DND-41 (cell line): ENCODE measurements at regions not wholly inside any gene's neighbourhood (a gene's known extent, or its start where the extent isn't known, plus 50 kb on each side); places are given as distances from the start of the nearest gene placed in this dataset.

Experiments
- ATAC-seq: fragments of 200-7000 bp; cut with Tn5 transposase; 3 replicates; pipeline ENCODE4 v1.9.1; 2021; ENCODE audit warnings: low read depth; ENCODE audit not compliant: insufficient read depth
- DNase-seq: peaks from one replicate; pipeline ENCODE4 v3.0.0-alpha.2; 2020
- H2AFZ ChIP-seq: 2 replicates; pipeline ENCODE4 v1.6.0; 2012; ENCODE audit warnings: low read depth, low read length
- H3K27ac ChIP-seq: 2 replicates; pipeline ENCODE4 v1.5.1; 2012; ENCODE audit warnings: low read length, inconsistent platforms
- H3K27me3 ChIP-seq: fragments of 200-600 bp; sonication (generic); 2 replicates; pipeline ENCODE4 v1.6.0; 2012; ENCODE audit warnings: low read length, mild to moderate bottlenecking, inconsistent platforms; ENCODE audit not compliant: insufficient read depth, poor library complexity
- H3K36me3 ChIP-seq: 2 replicates; pipeline ENCODE4 v1.5.1; 2012; ENCODE audit warnings: low read length, inconsistent platforms; ENCODE audit not compliant: insufficient read depth
- H3K4me1 ChIP-seq: 2 replicates; pipeline ENCODE4 v1.5.1; 2012; ENCODE audit warnings: mild to moderate bottlenecking, low read length; ENCODE audit not compliant: insufficient read depth
- H3K4me2 ChIP-seq: 2 replicates; pipeline ENCODE4 v1.6.0; 2012; ENCODE audit warnings: mild to moderate bottlenecking, moderate library complexity, low read length, inconsistent platforms; ENCODE audit not compliant: insufficient read depth
- H3K4me3 ChIP-seq, 2 experiments: fragments of 200-600 bp in 1 of 2; shearing (Covaris generic) in 1 of 2; 2 replicates each; pipeline ENCODE4 v1.5.1; 2012 to 2016; ENCODE audit warnings: inconsistent platforms in 2 of 2, low read length in 2 of 2, mild to moderate bottlenecking in 2 of 2, low read depth in 1 of 2, moderate library complexity in 1 of 2
- H3K79me2 ChIP-seq: 2 replicates; pipeline ENCODE4 v1.6.0; 2012; ENCODE audit warnings: low read length, inconsistent platforms; ENCODE audit not compliant: insufficient read depth
- H3K9ac ChIP-seq: 2 replicates; pipeline ENCODE4 v1.6.0; 2012; ENCODE audit warnings: low read depth, mild to moderate bottlenecking, inconsistent platforms, low read length, moderate library complexity
- H3K9me3 ChIP-seq: 2 replicates; pipeline ENCODE4 v1.5.1; 2012; ENCODE audit warnings: low read length, moderate library complexity, mild to moderate bottlenecking, inconsistent platforms; ENCODE audit not compliant: insufficient read depth, severe bottlenecking
- H4K20me1 ChIP-seq: 2 replicates; pipeline ENCODE4 v1.6.0; 2012; ENCODE audit warnings: low read length; ENCODE audit not compliant: insufficient read depth
- CTCF ChIP-seq: IDR thresholded peaks from 2 replicates; pipeline ENCODE4 v1.5.1; 2012; ENCODE audit warnings: borderline replicate concordance, low read length, moderate library complexity, mild to moderate bottlenecking; ENCODE audit not compliant: poor library complexity, severe bottlenecking; ENCODE audit errors: extremely low read depth
- EZH2 ChIP-seq: IDR thresholded peaks from 3 replicates; pipeline ENCODE4 v1.6.1; 2012; ENCODE audit warnings: borderline replicate concordance, low read depth, mild to moderate bottlenecking, moderate library complexity, low read length, inconsistent platforms; ENCODE audit not compliant: severe bottlenecking

- H3K27me3 ChIP-seq: no peaks in the 10 kb centered on the region
- no peaks in the 10 kb centered on the region for H3K4me1 ChIP-seq
- DNase-seq: no peak
- no peak overlapping the region for H3K4me2 ChIP-seq
- H2AFZ ChIP-seq: no peak overlapping the region
- H3K9ac ChIP-seq: no peak overlapping the region
- ATAC-seq: no peak
- TF ChIP-seq CTCF (no peak), EZH2 (no peak)
- no peaks in the 10 kb centered on the region for H3K79me2 ChIP-seq
- no peaks in the 10 kb centered on the region for H3K9me3 ChIP-seq
- H4K20me1 ChIP-seq: no peaks in the 10 kb centered on the region
- H3K4me3 ChIP-seq: no peak overlapping the region
- no peak overlapping the region for H3K27ac ChIP-seq
- H3K36me3 ChIP-seq: no peaks in the 10 kb centered on the region
Measured at GRCh38 chr6:167211295-167211648, 53.5 kb upstream of the GPR31 start.

GRCh38 chr6:167211881-167212712 is 54.3 kb upstream of the GPR31 start:
- Histone ChIP-seq H3K9me3 (no peaks in the 10 kb centered on the region), H3K4me1 (no peaks in the 10 kb centered on the region), H3K27ac (no peak overlapping the region), H3K36me3 (no peaks in the 10 kb centered on the region), H3K4me2 (no peak overlapping the region), H3K79me2 (no peaks in the 10 kb centered on the region), H3K9ac (no peak overlapping the region), H3K27me3 (no peaks in the 10 kb centered on the region), H4K20me1 (no peaks in the 10 kb centered on the region), H2AFZ (no peak overlapping the region), H3K4me3 (no peak overlapping the region)
- ATAC-seq (no peak), DNase-seq (no peak)
- TF ChIP-seq CTCF (no peak), EZH2 (no peak)

- H3K79me2 ChIP-seq: no peaks in the 10 kb centered on the region
- no peak overlapping the region for H3K4me2 ChIP-seq
- H3K4me1 ChIP-seq: no peaks in the 10 kb centered on the region
- no peak for ATAC-seq
- H4K20me1 ChIP-seq: no peaks in the 10 kb centered on the region
- no peak overlapping the region for H3K27ac ChIP-seq
- no peaks in the 10 kb centered on the region for H3K9me3 ChIP-seq
- H3K27me3 ChIP-seq: no peaks in the 10 kb centered on the region
- no peak overlapping the region for H3K4me3 ChIP-seq
- DNase-seq: no peak
- H3K36me3 ChIP-seq: no peaks in the 10 kb centered on the region
- TF ChIP-seq CTCF (no peak), EZH2 (no peak)
- H2AFZ ChIP-seq: no peak overlapping the region
- H3K9ac ChIP-seq: no peak overlapping the region
Measured at GRCh38 chr6:167212713-167213005, 54.9 kb upstream of the GPR31 start.
